Right cardiac atrium (tissue), 5 donors: ENCODE measurements at regions not wholly inside any gene's neighbourhood (a gene's known extent, or its start where the extent isn't known, plus 50 kb on each side); places are given as distances from the start of the nearest gene placed in this dataset.
"Not testable (repeated sequence)": the region's sequence is repeated elsewhere in the genome, so short reads cannot be mapped to it uniquely, and the experiment has no call there.

Experiments
- ATAC-seq, 2 donors: fragments of 200-7000 bp; cut with Tn5 transposase; one replicate each; pipeline versions ENCODE4 v1.8.0 to v1.9.1; 2020; ENCODE audit warnings: moderate library complexity in 2 of 2, mild to moderate bottlenecking in 1 of 2
- DNase-seq, 3 donors: peaks; one replicate each; pipeline ENCODE4 v3.0.0-alpha.2; 2020
- H3K27ac ChIP-seq: one replicate; pipeline ENCODE4 v1.5.1; 2013; ENCODE audit warnings: mild to moderate bottlenecking, low read length, control low read depth, moderate library complexity
- H3K27me3 ChIP-seq: one replicate; pipeline ENCODE4 v1.6.1; 2013; ENCODE audit not compliant: control insufficient read depth, insufficient read depth
- H3K4me1 ChIP-seq: one replicate; pipeline ENCODE4 v1.6.1; 2013; ENCODE audit warnings: low read length; ENCODE audit not compliant: control insufficient read depth, insufficient read depth
- H3K4me3 ChIP-seq: one replicate; pipeline ENCODE4 v1.5.1; 2013; ENCODE audit warnings: low read length, control low read depth
- H3K9me3 ChIP-seq: one replicate; pipeline ENCODE4 v1.6.1; 2013; ENCODE audit warnings: low read length; ENCODE audit not compliant: control insufficient read depth
- WGBS: extraction: QIAGEN DNeasy Blood & Tissue Kit; methylation state at CpG from one replicate; pipeline ENCODE4 v1.1.7; 2013; 5-methylcytosine and 5-hydroxymethylcytosine counted together
- intact Hi-C, 4 donors: fragments of 100-400 bp; cut with DNase I; formaldehyde crosslinking; loops; one replicate each; pipeline versions ENCODE4 v1.11.0 to v1.14.0; 2022 to 2023
- donor health status: healthy with polysubstance abuse.
- donor health status: DM: no; HTN: yes; CAD: no.
- donor health status: DM: no; HTN: no; CAD: no.
- donor health status: DM: no; HTN: yes; CAD: no; lungs with severe emphysema.
- donor health status: DM: yes; HTN: yes; CAD: no.

GRCh38 chr11:67728163-67728571, 53.7 kb upstream of the ALDH3B2 start:
- H3K4me3 ChIP-seq, H3K27ac ChIP-seq, H3K4me1 ChIP-seq, H3K9me3 ChIP-seq, H3K27me3 ChIP-seq, DNase-seq, ATAC-seq, intact Hi-C loops: not testable (repeated sequence)
- WGBS = 61% methylated on average over 3 of the region's 3 CpGs

- WGBS = 73% methylated on average over 19 of the region's 19 CpGs
- ATAC-seq, DNase-seq, H3K27me3 ChIP-seq, H3K4me3 ChIP-seq, H3K9me3 ChIP-seq, H3K27ac ChIP-seq, intact Hi-C loops, H3K4me1 ChIP-seq: not testable (repeated sequence)
Measured at GRCh38 chr11:67727066-67728040, 52.9 kb upstream of the ALDH3B2 start.
